ENCODE measurements at regions not wholly inside any gene's neighbourhood (a gene's known extent, or its start where the extent isn't known, plus 50 kb on each side); places are given as distances from the start of the nearest gene placed in this dataset.
A peak's percentile ranks its signal among the peaks of the same experiment; 100 is the strongest.
"Not testable (repeated sequence)": the region's sequence is repeated elsewhere in the genome, so short reads cannot be mapped to it uniquely, and the experiment has no call there.

DNA sequence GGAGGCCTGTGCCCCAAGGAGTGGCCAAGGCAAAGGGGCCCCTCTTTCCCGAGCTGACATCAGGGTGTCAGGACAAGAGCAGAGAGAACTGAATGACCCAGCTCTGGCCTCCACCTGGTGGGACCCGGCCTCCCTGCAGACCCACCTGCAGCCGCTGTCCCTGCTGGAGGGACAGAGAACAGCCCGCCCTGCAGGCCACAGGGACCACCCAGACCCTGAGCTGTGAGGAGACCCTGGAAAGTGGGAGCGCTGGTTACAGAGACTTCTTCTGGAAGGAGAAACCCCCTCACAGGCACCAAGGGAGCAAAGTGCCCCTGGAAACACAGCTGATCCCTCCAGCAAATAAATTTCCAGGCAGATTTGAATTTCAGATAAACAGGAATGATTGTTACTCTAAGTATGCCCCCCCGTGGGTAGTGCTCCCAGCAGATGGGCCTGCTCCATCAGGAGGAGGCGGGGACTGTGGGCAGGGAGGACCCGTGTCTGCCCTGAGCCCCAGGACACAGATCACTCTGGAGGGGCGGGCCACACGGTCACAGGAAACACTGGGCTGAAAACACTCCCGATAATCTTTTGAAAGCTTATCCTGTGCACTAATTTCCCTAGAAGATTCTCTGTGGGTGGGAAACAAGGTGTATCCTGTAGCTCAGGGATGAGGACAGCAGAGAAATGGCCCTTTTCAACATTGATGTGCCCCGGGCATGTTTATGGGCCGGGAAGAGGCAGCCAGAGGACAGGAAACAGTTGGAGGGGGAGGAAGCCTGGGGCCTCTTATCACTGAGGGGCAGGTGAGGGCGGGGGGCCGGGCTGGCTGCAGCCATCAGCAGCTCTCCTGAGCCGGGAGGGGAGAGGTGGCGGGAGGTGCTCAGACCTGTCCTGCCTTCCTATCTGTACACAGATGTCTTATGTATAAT, 276.0 kb downstream of the ADGRD1 start:
- Histone ChIP-seq H3K36me3 (replicated peaks in 1 of 2; ENCODE audit: insufficient read depth in 1 of 2, low read depth in 2 of 2) (no peaks in the 10 kb centered on the region), H3K9me3 (no peaks in the 10 kb centered on the region), H3K27me3 (no peaks in the 10 kb centered on the region), H3K27ac (no peak overlapping the region), H3K4me3 (no peak overlapping the region), H3K4me1 (peaks cover 5% of the 10 kb centered on the region)
- WGBS, 2 donors, result 19 to 34% methylated on average over 10 to 17 of the region's 17 CpGs
- TF ChIP-seq, protein P1, sequence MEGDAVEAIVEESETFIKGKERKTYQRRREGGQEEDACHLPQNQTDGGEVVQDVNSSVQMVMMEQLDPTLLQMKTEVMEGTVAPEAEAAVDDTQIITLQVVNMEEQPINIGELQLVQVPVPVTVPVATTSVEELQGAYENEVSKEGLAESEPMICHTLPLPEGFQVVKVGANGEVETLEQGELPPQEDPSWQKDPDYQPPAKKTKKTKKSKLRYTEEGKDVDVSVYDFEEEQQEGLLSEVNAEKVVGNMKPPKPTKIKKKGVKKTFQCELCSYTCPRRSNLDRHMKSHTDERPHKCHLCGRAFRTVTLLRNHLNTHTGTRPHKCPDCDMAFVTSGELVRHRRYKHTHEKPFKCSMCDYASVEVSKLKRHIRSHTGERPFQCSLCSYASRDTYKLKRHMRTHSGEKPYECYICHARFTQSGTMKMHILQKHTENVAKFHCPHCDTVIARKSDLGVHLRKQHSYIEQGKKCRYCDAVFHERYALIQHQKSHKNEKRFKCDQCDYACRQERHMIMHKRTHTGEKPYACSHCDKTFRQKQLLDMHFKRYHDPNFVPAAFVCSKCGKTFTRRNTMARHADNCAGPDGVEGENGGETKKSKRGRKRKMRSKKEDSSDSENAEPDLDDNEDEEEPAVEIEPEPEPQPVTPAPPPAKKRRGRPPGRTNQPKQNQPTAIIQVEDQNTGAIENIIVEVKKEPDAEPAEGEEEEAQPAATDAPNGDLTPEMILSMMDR (IDR thresholded peaks at IDR 0.05), result no peak
- TF ChIP-seq POLR2A (IDR thresholded peaks at IDR 0.05), result no peak
- DNase-seq (no peak), ATAC-seq (peak; percentile 42)
- intact Hi-C loops (cut with DNase I), result no loop called here

DNA sequence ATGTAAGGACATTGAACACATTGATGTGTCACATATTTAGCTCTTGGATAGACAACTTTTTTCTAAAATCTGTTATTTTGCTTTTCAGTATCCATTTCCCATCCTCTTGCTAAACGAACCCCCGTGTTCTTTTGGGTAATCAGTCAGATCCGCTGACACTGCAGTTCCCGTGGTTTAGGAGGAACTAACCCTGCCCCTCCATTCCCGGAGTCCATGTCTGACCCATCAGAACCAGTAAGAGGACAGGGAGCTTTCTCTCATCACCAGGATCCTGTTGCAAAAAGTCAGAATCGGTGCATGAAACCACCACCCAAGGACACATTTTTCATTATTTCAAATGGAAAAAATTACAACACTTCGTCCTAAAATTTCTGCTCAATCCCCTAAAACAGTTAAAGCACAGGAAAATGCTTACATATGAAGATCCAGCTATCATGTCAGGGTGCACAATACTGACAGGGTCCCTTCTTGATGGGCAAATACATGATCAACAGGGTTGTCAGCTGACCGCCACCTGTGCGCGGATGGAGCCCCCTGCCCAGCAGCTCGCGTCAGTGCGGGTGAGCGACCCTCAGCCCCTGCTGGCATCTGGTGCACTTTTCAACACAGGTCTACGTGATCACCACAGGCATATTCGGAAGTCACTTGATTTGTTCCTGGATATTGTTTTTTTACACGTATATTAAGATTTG, 276.8 kb downstream of the ADGRD1 start:
- DNase-seq (no peak), ATAC-seq (no peak)
- no peak overlapping the region for H3K27ac ChIP-seq
- peaks cover 5% of the 10 kb centered on the region for H3K4me1 ChIP-seq
- H3K36me3 ChIP-seq (replicated peaks in 1 of 2; ENCODE audit: insufficient read depth in 1 of 2, low read depth in 2 of 2), result no peaks in the 10 kb centered on the region
- H3K9me3 ChIP-seq, result no peaks in the 10 kb centered on the region
- no peaks in the 10 kb centered on the region for H3K27me3 ChIP-seq
- intact Hi-C loops (cut with DNase I), result no loop called here
- WGBS, 2 donors, result 58 to 68% methylated on average over 17 of the region's 17 CpGs
- no peak overlapping the region for H3K4me3 ChIP-seq
- TF ChIP-seq, protein P1 (IDR thresholded peaks at IDR 0.05), result no peak
- no peak for TF ChIP-seq POLR2A (IDR thresholded peaks at IDR 0.05)

DNA sequence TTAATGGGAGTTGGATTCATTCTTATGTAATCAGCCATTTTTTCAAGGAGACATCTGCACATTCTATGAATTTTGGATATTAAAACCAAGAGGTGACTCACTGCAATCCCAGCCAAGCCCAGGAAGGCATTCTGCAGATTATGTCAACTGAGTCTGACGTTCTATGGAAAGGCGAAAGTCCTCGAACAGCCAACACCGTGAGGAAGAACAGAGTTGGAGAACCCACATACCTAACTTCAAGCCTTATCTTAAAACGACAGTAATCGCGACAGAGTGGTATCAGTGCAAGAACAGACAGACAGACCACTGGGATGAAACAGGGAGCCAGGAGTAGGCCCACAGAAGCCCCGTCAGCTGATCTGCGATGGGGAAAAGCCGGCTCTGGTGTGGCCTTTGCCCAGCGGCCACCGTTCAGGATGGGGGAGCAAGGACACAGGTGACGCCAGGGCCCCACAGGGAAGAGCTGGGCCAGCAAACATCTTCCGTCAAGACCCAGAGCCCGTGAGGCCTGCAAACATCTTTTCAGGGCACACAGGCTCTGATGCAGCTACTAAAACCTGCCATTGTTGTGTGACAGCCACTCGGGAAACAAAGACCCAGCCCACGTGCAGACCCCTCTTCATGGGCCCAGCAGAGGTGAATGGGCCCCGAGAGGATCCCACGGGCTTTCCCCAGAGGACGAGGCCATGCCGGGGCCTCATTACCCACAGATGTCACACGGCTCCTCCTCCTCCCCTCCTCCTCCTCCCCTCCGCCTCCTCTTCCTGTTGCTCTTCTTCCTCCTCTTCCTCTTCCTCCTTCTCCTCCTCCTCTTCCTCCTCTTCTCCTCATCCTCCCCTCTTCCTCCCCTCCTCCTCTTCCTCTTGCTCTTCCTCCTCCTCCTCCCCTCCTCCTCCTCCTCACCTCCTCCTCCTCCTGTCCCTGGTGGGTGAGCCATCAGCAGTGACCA, 277.6 kb downstream of the ADGRD1 start:
- H3K4me3 ChIP-seq, result no peak overlapping the region
- H3K4me1 ChIP-seq, result peaks cover 11% of the 10 kb centered on the region
- H3K9me3 ChIP-seq, result no peaks in the 10 kb centered on the region
- no peak overlapping the region for H3K27ac ChIP-seq
- no peak for TF ChIP-seq POLR2A (IDR thresholded peaks at IDR 0.05)
- TF ChIP-seq, protein P1 (IDR thresholded peaks at IDR 0.05), result no peak
- ATAC-seq (no peak), DNase-seq (no peak)
- WGBS, 2 donors, result 67 to 72% methylated on average over 23 of the region's 23 CpGs
- intact Hi-C loops (cut with DNase I), result no loop called here
- no peaks in the 10 kb centered on the region for H3K27me3 ChIP-seq
- H3K36me3 ChIP-seq (replicated peaks in 1 of 2; ENCODE audit: insufficient read depth in 1 of 2, low read depth in 2 of 2), result no peaks in the 10 kb centered on the region

DNA sequence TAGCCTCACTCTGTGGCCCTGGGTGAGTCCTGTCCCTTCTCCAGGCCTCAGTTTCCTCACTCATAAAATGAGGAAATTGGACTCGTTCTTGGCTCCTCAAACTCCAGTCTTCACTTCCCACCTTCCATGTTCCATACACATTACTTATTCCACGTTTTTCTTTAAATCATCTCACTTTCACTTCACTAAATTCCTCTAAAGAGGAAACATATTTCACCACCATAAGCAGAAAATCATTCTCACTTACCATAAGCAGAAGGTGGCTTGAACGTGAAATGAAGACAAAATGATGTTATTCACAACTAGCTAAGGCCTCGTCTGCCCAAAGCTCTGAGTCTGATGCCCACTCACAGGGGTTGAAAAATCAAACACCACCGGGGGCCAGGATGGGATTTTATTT, 278.3 kb downstream of the ADGRD1 start:
- Histone ChIP-seq H3K4me3 (no peak overlapping the region), H3K36me3 (replicated peaks in 1 of 2; ENCODE audit: insufficient read depth in 1 of 2, low read depth in 2 of 2) (no peaks in the 10 kb centered on the region), H3K4me1 (peaks cover 11% of the 10 kb centered on the region), H3K9me3 (no peaks in the 10 kb centered on the region), H3K27me3 (no peaks in the 10 kb centered on the region), H3K27ac (no peak overlapping the region)
- no peak for TF ChIP-seq POLR2A (IDR thresholded peaks at IDR 0.05)
- intact Hi-C loops (cut with DNase I), result no loop called here
- 51 to 56% methylated on average over 5 of the region's 5 CpGs for WGBS, 2 donors
- no peak for ATAC-seq
- DNase-seq, result no peak

DNA sequence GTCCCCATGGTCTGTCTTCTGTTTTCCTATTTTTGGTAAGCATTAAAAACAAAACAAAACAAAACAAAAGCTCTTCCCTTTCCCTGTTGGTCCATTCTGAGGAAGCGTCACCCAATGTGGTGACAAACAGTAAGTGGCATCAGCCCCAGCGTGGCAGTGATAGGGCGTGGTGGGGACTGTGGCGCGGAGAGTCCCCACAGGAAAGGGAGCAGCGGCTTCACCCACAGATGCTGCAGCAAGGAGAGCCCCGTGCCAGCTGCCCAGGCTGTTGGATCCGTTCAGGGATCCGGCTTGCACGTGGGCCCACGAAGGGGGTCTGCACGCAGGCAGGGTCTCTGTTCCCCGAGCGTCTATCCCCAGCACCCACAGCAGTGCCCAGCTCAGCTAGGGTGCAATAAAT, 279.2 kb downstream of the ADGRD1 start:
- H3K27me3 ChIP-seq; H3K9me3 ChIP-seq; intact Hi-C loops (cut with DNase I); H3K27ac ChIP-seq; H3K4me3 ChIP-seq; ATAC-seq; H3K36me3 ChIP-seq (replicated peaks in 1 of 2; ENCODE audit: insufficient read depth in 1 of 2, low read depth in 2 of 2); DNase-seq: not testable (repeated sequence)
- H3K4me1 ChIP-seq, result peaks cover 11% of the 10 kb centered on the region
- 76 to 79% methylated on average over 8 to 10 of the region's 14 CpGs for whole genome bisulfite sequencing, 2 donors

DNA sequence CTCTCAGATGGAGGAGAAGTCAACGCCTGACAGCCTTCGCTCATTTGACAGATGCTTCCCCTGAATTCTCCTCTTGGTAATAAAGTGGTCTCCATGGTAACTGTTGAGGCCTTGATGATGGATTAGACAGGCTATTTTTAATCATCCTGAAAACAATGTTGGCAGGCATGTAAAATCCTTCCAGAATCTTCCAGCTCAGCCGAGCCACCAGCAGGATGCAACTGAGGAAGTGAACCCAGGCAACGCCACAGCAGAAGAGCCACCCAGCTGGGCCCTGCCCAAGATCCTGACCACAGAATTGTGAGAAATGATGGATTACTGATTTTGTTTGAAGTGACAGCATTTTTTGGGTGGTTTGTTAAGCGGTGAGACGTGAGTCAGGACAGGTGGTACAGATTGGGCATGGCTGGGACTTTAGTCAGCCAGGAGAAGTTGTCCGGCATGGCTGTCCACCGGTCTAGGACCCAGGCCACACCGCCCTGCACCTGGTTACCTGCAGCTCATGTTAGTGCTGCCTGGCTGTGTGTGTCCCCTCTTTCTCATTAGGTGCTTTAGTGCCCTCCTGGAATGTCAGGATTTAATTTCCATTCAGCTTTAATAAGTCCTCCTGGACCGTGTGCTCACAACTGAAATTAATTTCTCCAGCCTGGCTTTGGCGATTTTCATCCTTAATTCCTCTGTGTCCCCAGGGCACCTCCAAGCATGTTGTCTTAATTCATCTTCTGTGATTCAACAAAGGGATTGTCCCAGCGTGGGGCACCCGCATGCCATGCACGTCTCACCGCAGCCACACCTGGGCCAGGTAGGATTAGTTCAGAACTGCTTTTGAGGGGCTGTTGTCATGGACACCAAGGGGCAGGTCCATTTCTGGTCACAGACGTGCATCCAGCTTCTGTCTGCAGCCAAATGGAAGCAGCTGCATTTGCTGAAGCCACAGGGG, 280.4 kb downstream of the ADGRD1 start:
- Histone ChIP-seq H3K27ac (peak overlapping the region in 2 of 4 donors; percentile 30 to 52), H3K4me1 (peaks cover 11% of the 10 kb centered on the region)
- DNase-seq; H3K27me3 ChIP-seq; H3K4me3 ChIP-seq; intact Hi-C loops (cut with DNase I); H3K9me3 ChIP-seq; H3K36me3 ChIP-seq (replicated peaks in 1 of 2; ENCODE audit: insufficient read depth in 1 of 2, low read depth in 2 of 2): not testable (repeated sequence)
- 57 to 62% methylated on average over 15 to 16 of the region's 16 CpGs for WGBS, 2 donors
- peak; percentile 22 for ATAC-seq

DNA sequence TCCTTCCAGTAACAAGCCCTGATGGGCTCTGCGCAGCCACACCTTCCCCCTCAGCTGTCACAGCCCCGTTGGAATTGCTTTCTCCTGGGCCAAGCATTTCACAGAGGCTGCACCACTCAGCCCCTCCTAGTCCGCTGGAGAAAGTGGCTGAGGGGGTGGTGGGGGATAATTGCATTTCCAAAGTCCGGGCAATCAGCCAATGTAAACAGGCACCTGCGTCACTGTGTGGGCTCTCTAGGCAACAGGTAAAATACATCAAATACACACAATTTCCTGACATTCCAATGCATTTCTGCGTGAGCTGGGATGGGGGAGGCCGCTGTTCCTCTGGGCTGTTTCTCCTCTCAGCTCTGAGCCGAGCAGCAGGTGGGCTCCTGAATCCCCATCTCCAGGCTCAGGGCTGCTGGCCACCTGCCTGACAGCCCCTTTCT, 281.1 kb downstream of the ADGRD1 start:
- ATAC-seq (peak; percentile 84), DNase-seq (peak; percentile 26 to 70 (median 48))
- H3K36me3 ChIP-seq (replicated peaks in 1 of 2; ENCODE audit: insufficient read depth in 1 of 2, low read depth in 2 of 2); H3K4me1 ChIP-seq; H3K4me3 ChIP-seq; intact Hi-C loops (cut with DNase I); H3K27me3 ChIP-seq; H3K9me3 ChIP-seq: not testable (repeated sequence)
- WGBS, 2 donors, result 23% methylated on average over 5 of the region's 8 CpGs; no CpG with 5 or more reads in 1 of the 2 donors
- H3K27ac ChIP-seq, result peak overlapping the region in 1 of 4 donors; percentile 30
